ENCODE measurements at regions not wholly inside any gene's neighbourhood (a gene's known extent, or its start where the extent isn't known, plus 50 kb on each side); places are given as distances from the start of the nearest gene placed in this dataset.
"Not testable (repeated sequence)": the region's sequence is repeated elsewhere in the genome, so short reads cannot be mapped to it uniquely, and the experiment has no call there.

DNA sequence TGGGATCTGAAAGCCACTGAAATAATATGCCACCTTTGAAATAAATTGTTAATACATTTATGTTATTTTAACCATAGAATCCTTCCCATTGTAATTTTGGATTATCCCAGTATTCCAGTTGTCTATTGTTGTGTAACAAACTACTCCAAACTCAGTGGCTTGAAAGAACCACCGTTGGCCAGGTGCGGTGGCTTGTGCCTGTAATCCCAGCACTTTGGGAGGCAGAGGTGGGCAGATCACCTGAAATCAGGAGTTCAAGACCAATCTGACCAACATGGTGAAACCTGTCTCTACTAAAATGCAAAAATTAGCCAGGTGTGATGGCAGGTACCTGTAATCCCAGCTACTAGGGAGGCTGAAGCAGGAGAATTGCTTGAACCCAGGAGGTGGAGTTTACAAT is 217.6 kb downstream of the IRX2 start:
- not testable (repeated sequence) for DNase-seq (ENCODE audit: low spot score)

- no peak for DNase-seq (ENCODE audit: low spot score)
Measured at GRCh38 chr5:2532809-2533208, 218.7 kb downstream of the IRX2 start.

GRCh38 chr5:2531318-2531717 is 220.2 kb downstream of the IRX2 start:
- DNase-seq (ENCODE audit: low spot score), result no peak

GRCh38 chr5:2530609-2531008 is 220.9 kb downstream of the IRX2 start:
- no peak for DNase-seq (ENCODE audit: low spot score)

- no peak for DNase-seq (ENCODE audit: low spot score)
Measured at GRCh38 chr5:2529371-2530092, 221.9 kb downstream of the IRX2 start.

GRCh38 chr5:2525351-2525750 is 226.1 kb downstream of the IRX2 start:
- DNase-seq (ENCODE audit: low spot score), result no peak

GRCh38 chr5:2524620-2525019 is 226.9 kb downstream of the IRX2 start:
- DNase-seq (ENCODE audit: low spot score), result no peak

GRCh38 chr5:2523180-2523579 is 228.3 kb downstream of the IRX2 start:
- DNase-seq (ENCODE audit: low spot score), result no peak

DNA sequence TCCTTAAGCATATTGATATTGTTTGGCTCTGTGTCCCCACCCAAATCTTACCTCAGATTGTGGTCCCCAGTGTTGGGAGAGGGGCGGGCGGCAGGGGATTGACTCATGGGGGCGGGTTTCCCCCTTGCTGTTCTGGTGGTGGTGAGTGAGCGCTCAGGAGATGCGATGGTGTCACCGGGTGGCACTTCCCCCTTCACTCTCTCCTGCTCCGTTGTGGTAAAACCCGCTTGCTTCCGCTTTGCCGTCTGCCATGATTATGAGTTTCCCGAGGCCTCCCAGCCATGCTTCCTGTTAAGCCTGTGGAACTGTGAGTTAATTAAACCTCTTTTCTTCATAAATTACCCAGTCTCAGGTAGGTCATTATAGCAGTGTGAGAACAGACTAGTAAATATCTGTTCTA is 229.1 kb downstream of the IRX2 start:
- no peak for DNase-seq (ENCODE audit: low spot score)

GRCh38 chr5:2519153-2519552 is 232.3 kb downstream of the IRX2 start:
- no peak for DNase-seq (ENCODE audit: low spot score)

- DNase-seq (ENCODE audit: low spot score), result no peak
Measured at GRCh38 chr5:2517451-2517850, 234.0 kb downstream of the IRX2 start.

- DNase-seq (ENCODE audit: low spot score), result no peak
Measured at GRCh38 chr5:2515180-2515764, 236.2 kb downstream of the IRX2 start.

DNA sequence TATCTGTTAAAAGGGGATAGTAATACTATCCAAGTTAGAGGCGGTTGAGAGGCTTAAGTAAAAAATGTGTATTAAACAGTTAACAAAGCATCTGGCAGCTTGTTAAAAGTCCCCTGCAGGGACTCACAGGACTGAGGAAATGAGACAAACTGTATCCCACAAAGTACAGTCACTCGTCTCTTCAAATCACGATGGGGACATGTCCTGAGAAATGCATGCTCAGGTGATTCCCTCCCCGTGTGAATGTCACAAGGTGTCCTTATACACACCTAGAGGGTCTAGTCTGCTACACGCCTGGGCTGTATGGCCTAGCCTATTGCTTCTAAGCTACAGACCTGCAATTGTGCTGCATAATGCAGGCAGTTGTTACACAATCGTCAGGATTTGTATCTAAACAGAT is 237.0 kb downstream of the IRX2 start:
- DNase-seq (ENCODE audit: low spot score), result no peak

- no peak for DNase-seq (ENCODE audit: low spot score)
Measured at GRCh38 chr5:2511706-2512105, 239.8 kb downstream of the IRX2 start.

GRCh38 chr5:2511126-2511525 is 240.4 kb downstream of the IRX2 start:
- DNase-seq (ENCODE audit: low spot score), result no peak

DNA sequence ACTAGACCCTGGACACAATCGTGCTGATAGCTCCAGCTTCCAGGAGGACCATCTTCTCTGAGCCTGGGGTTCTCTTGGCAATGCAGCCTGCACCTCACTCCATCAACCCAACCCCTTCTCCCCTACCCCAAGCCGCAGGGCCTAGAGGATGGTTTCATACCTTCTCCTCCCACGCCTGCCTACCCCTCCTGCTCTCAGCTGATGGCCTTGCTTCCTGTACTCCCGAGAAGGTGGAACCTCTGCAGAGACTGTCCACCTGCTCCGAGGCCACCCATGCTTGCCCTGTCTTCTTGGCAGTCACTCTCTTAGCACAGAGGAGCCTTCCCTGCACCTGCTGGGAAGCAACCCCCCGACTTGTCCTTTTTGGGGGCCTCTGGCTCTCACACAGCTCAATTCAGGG is 241.9 kb downstream of the IRX2 start:
- no peak for DNase-seq (ENCODE audit: low spot score)

GRCh38 chr5:2508514-2508913 is 243.0 kb downstream of the IRX2 start:
- DNase-seq (ENCODE audit: low spot score), result no peak

DNA sequence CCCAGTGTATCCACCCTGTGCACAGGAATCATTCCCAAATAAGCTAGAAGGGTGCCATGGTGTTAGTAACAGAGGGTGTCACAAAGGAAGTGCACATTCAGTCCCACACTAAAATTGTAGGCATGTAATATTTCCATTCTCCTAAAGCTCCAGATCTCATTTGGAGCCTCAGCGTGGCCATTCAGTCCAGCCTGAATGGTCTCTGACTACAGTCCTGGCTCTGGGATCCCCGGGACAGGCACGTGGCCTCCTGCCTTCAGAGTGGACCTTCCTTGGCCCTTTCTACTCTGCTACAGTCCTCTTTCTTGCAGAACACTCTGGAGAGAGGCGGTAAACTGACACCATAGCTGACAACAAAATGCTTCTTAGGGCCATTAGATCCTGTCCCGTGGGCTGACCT is 243.9 kb downstream of the IRX2 start:
- no peak for DNase-seq (ENCODE audit: low spot score)

GRCh38 chr5:2506603-2507002 is 244.9 kb downstream of the IRX2 start:
- DNase-seq (ENCODE audit: low spot score), result no peak

DNA sequence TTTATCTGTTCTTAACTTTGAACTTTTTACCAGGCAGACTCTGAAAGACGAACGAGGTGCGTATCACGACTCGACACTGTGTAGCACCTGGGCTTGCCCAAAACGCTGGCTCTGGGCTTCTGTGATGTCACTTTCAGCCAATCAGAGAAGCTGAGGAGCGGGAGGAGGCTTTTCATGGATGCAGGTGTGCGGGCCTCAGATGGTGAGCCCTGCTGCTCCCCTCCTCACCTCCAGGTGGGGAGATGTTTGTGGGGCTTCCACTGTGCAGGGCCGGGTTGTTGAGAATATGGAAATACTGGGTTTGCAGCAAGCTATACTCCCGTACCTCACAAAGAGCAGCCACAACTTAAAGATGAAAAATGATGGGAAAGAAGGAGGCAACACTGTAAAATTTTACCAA is 246.3 kb downstream of the IRX2 start:
- no peak for DNase-seq (ENCODE audit: low spot score)

GRCh38 chr5:2502970-2503594 is 248.4 kb downstream of the IRX2 start:
- no peak for DNase-seq (ENCODE audit: low spot score)

GRCh38 chr5:2499917-2500316 is 251.6 kb downstream of the IRX2 start:
- DNase-seq (ENCODE audit: low spot score), result no peak

DNA sequence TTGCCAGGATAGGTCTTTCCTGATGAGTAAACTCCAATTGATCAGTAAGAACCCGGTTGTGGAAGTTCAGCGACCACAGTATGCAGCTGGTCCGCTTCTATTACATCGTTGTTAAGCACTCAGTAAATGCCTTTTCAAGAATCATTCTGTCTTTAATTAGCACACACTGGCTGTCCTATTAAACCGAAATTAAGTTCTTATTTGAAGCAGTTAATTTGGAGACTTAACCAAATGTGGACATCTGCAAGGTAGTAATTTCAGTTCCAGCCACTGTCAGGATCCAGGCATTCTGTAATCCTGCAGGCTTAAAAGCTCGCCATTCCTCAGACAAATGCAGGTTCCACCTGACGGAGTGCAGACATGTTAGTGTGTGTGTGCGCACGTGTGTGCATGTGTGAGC is 254.6 kb downstream of the IRX2 start:
- DNase-seq (ENCODE audit: low spot score), result no peak

GRCh38 chr5:2496126-2496525 is 255.4 kb downstream of the IRX2 start:
- DNase-seq (ENCODE audit: low spot score), result no peak
